T-helper 2 cell treated with Interferon-gamma antibody and Interleukin-4, amounts not matched to agents 5 μg/mL and 100 μg/mL, for 36 hours (primary cell): ENCODE measurements at regions not wholly inside any gene's neighbourhood (a gene's known extent, or its start where the extent isn't known, plus 50 kb on each side); places are given as distances from the start of the nearest gene placed in this dataset.

ENCODE experiments used
- DNase-seq: peaks from one replicate; pipeline ENCODE4 v3.0.0; 2021; ENCODE audit warnings: low spot score
- H3K27ac Mint-ChIP-seq: one replicate; pipeline ENCODE4 v1.8.0; 2021; ENCODE audit warnings: mild to moderate bottlenecking, mixed read lengths
- H3K27me3 Mint-ChIP-seq: one replicate; pipeline ENCODE4 v1.8.0; 2021; ENCODE audit warnings: low read depth, mixed read lengths
- H3K36me3 Mint-ChIP-seq: one replicate; pipeline ENCODE4 v1.8.0; 2021; ENCODE audit warnings: low read depth, mixed read lengths
- H3K4me1 Mint-ChIP-seq: one replicate; pipeline ENCODE4 v1.8.0; 2021; ENCODE audit warnings: low read depth, mixed read lengths
- H3K4me3 Mint-ChIP-seq: one replicate; pipeline ENCODE4 v1.8.0; 2022; ENCODE audit warnings: mild to moderate bottlenecking, moderate library complexity, mixed read lengths
- H3K9me3 Mint-ChIP-seq: one replicate; pipeline ENCODE4 v1.8.0; 2021; ENCODE audit warnings: mixed read lengths

GRCh38 chr2:83613178-83613577, 845.9 kb downstream of the SUCLG1 start:
- Mint-ChIP-seq H3K9me3 (peaks cover 27% of the 10 kb centered on the region), H3K27me3 (no peaks in the 10 kb centered on the region), H3K36me3 (no peaks in the 10 kb centered on the region), H3K27ac (no peak overlapping the region), H3K4me3 (no peak overlapping the region), H3K4me1 (no peaks in the 10 kb centered on the region)
- DNase-seq: no peak

GRCh38 chr2:83602753-83603152, 856.3 kb downstream of the SUCLG1 start:
- Mint-ChIP-seq H3K9me3 (no peaks in the 10 kb centered on the region), H3K36me3 (no peaks in the 10 kb centered on the region), H3K4me3 (no peak overlapping the region), H3K27ac (no peak overlapping the region), H3K4me1 (no peaks in the 10 kb centered on the region), H3K27me3 (no peaks in the 10 kb centered on the region)
- no peak for DNase-seq

GRCh38 chr2:83596592-83597282, 862.3 kb downstream of the SUCLG1 start:
- Mint-ChIP-seq H3K36me3 (no peaks in the 10 kb centered on the region), H3K4me1 (no peaks in the 10 kb centered on the region), H3K27me3 (no peaks in the 10 kb centered on the region), H3K9me3 (no peaks in the 10 kb centered on the region), H3K27ac (no peak overlapping the region), H3K4me3 (no peak overlapping the region)
- DNase-seq: no peak

- DNase-seq: no peak
- H3K27me3 Mint-ChIP-seq: no peaks in the 10 kb centered on the region
- H3K36me3 Mint-ChIP-seq: no peaks in the 10 kb centered on the region
- no peak overlapping the region for H3K4me3 Mint-ChIP-seq
- H3K9me3 Mint-ChIP-seq: no peaks in the 10 kb centered on the region
- H3K27ac Mint-ChIP-seq: no peak overlapping the region
- no peaks in the 10 kb centered on the region for H3K4me1 Mint-ChIP-seq
These were observed 863.2 kb downstream of the SUCLG1 start for GRCh38 chr2:83595926-83596325.

GRCh38 chr2:83595121-83595690, 863.9 kb downstream of the SUCLG1 start:
- no peak for DNase-seq
- Mint-ChIP-seq H3K4me3 (no peak overlapping the region), H3K36me3 (no peaks in the 10 kb centered on the region), H3K27me3 (no peaks in the 10 kb centered on the region), H3K27ac (no peak overlapping the region), H3K4me1 (no peaks in the 10 kb centered on the region), H3K9me3 (no peaks in the 10 kb centered on the region)

GRCh38 chr2:83594241-83595120, 864.6 kb downstream of the SUCLG1 start:
- DNase-seq: no peak
- Mint-ChIP-seq H3K27ac (no peak overlapping the region), H3K9me3 (no peaks in the 10 kb centered on the region), H3K4me3 (no peak overlapping the region), H3K27me3 (no peaks in the 10 kb centered on the region), H3K36me3 (no peaks in the 10 kb centered on the region), H3K4me1 (no peaks in the 10 kb centered on the region)

GRCh38 chr2:83587309-83587708, 871.8 kb downstream of the SUCLG1 start:
- no peak overlapping the region for H3K27ac Mint-ChIP-seq
- H3K36me3 Mint-ChIP-seq: no peaks in the 10 kb centered on the region
- H3K27me3 Mint-ChIP-seq: no peaks in the 10 kb centered on the region
- no peaks in the 10 kb centered on the region for H3K4me1 Mint-ChIP-seq
- H3K4me3 Mint-ChIP-seq: no peak overlapping the region
- H3K9me3 Mint-ChIP-seq: peaks cover 16% of the 10 kb centered on the region
- DNase-seq: no peak

GRCh38 chr2:83585250-83585649, 873.8 kb downstream of the SUCLG1 start:
- no peak overlapping the region for H3K27ac Mint-ChIP-seq
- H3K4me1 Mint-ChIP-seq: no peaks in the 10 kb centered on the region
- no peaks in the 10 kb centered on the region for H3K36me3 Mint-ChIP-seq
- H3K9me3 Mint-ChIP-seq: peaks cover 22% of the 10 kb centered on the region
- H3K4me3 Mint-ChIP-seq: no peak overlapping the region
- DNase-seq: no peak
- no peaks in the 10 kb centered on the region for H3K27me3 Mint-ChIP-seq

- no peaks in the 10 kb centered on the region for H3K27me3 Mint-ChIP-seq
- H3K4me1 Mint-ChIP-seq: no peaks in the 10 kb centered on the region
- H3K27ac Mint-ChIP-seq: no peak overlapping the region
- H3K9me3 Mint-ChIP-seq: peaks cover 22% of the 10 kb centered on the region
- DNase-seq: no peak
- H3K36me3 Mint-ChIP-seq: no peaks in the 10 kb centered on the region
- H3K4me3 Mint-ChIP-seq: no peak overlapping the region
These were observed 874.4 kb downstream of the SUCLG1 start for GRCh38 chr2:83584672-83585071.

- H3K27ac Mint-ChIP-seq: no peak overlapping the region
- peaks cover 14% of the 10 kb centered on the region for H3K9me3 Mint-ChIP-seq
- DNase-seq: no peak
- no peaks in the 10 kb centered on the region for H3K36me3 Mint-ChIP-seq
- no peaks in the 10 kb centered on the region for H3K4me1 Mint-ChIP-seq
- H3K27me3 Mint-ChIP-seq: no peaks in the 10 kb centered on the region
- H3K4me3 Mint-ChIP-seq: no peak overlapping the region
These were observed 876.5 kb downstream of the SUCLG1 start for GRCh38 chr2:83582589-83582988.

GRCh38 chr2:83579507-83579906, 879.6 kb downstream of the SUCLG1 start:
- Mint-ChIP-seq H3K36me3 (no peaks in the 10 kb centered on the region), H3K27ac (no peak overlapping the region), H3K4me3 (no peak overlapping the region), H3K27me3 (no peaks in the 10 kb centered on the region), H3K9me3 (peaks cover 11% of the 10 kb centered on the region), H3K4me1 (no peaks in the 10 kb centered on the region)
- DNase-seq: no peak

GRCh38 chr2:83578405-83578804, 880.7 kb downstream of the SUCLG1 start:
- Mint-ChIP-seq H3K4me3 (no peak overlapping the region), H3K27me3 (no peaks in the 10 kb centered on the region), H3K9me3 (peaks cover 11% of the 10 kb centered on the region), H3K4me1 (no peaks in the 10 kb centered on the region), H3K36me3 (no peaks in the 10 kb centered on the region), H3K27ac (no peak overlapping the region)
- DNase-seq: no peak

- no peaks in the 10 kb centered on the region for H3K36me3 Mint-ChIP-seq
- no peaks in the 10 kb centered on the region for H3K27me3 Mint-ChIP-seq
- no peaks in the 10 kb centered on the region for H3K9me3 Mint-ChIP-seq
- no peaks in the 10 kb centered on the region for H3K4me1 Mint-ChIP-seq
- no peak for DNase-seq
- H3K4me3 Mint-ChIP-seq: no peak overlapping the region
- no peak overlapping the region for H3K27ac Mint-ChIP-seq
These were observed 884.5 kb downstream of the SUCLG1 start for GRCh38 chr2:83574614-83575013.

- Mint-ChIP-seq H3K9me3 (peaks cover 4% of the 10 kb centered on the region), H3K4me3 (no peak overlapping the region), H3K36me3 (no peaks in the 10 kb centered on the region), H3K27ac (no peak overlapping the region), H3K27me3 (no peaks in the 10 kb centered on the region), H3K4me1 (no peaks in the 10 kb centered on the region)
- DNase-seq: no peak
These were observed 886.0 kb downstream of the SUCLG1 start for GRCh38 chr2:83573060-83573459.
